VCaP (cell line): ENCODE measurements at regions not wholly inside any gene's neighbourhood (a gene's known extent, or its start where the extent isn't known, plus 50 kb on each side); places are given as distances from the start of the nearest gene placed in this dataset.
"Not testable (repeated sequence)": the region's sequence is repeated elsewhere in the genome, so short reads cannot be mapped to it uniquely, and the experiment has no call there.

Source experiments
- H3K27ac ChIP-seq: fragments of 450-650 bp; 2 replicates; pipeline ENCODE4 v1.5.1; 2017
- TF ChIP-seq, protein P1 (sequence below): fragments of 450-650 bp; conservative IDR thresholded peaks from 2 replicates; pipeline ENCODE4 v1.5.1; 2017; ENCODE audit warnings: mild to moderate bottlenecking, moderate library complexity

DNA sequence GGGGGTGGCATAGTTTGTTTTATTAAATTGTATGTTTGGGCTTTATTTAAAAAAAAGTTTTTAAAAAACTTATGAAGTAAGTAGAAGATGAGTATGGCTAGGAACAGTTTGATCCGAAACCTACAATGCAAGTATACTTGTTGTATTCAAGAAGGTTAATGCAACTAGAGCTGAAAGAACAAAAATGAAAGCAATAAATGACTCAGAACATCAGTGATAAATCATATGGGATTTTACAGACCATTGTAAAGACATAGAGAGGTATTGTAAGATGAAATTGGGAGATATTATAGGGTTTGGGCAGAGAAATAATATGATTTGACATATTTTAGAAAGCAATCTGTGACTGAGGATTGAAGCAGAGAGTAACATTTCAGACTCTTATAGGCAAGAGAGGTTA, 1135.3 kb downstream of the SLITRK5 start:
- TF ChIP-seq, protein P1, sequence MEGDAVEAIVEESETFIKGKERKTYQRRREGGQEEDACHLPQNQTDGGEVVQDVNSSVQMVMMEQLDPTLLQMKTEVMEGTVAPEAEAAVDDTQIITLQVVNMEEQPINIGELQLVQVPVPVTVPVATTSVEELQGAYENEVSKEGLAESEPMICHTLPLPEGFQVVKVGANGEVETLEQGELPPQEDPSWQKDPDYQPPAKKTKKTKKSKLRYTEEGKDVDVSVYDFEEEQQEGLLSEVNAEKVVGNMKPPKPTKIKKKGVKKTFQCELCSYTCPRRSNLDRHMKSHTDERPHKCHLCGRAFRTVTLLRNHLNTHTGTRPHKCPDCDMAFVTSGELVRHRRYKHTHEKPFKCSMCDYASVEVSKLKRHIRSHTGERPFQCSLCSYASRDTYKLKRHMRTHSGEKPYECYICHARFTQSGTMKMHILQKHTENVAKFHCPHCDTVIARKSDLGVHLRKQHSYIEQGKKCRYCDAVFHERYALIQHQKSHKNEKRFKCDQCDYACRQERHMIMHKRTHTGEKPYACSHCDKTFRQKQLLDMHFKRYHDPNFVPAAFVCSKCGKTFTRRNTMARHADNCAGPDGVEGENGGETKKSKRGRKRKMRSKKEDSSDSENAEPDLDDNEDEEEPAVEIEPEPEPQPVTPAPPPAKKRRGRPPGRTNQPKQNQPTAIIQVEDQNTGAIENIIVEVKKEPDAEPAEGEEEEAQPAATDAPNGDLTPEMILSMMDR, result no peak
- H3K27ac ChIP-seq, result no peak overlapping the region

DNA sequence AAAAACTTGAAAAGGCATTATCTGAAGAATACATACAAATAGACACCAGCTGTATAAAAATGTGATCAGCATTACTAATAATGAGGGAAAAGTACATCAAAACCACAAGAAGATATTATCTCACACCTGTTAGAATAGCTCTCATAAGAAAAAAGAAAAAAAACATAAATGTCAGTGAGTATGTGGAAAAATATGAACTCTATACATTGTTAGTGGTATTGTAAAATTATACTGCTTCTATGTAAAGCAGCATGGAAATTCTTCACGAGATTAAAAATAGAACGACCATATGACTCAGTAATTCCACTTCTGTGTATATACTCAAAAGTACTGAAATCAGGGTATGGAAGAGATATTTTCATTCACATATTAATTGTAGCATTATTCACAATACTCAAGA, 1146.4 kb downstream of the SLITRK5 start:
- no peak overlapping the region for H3K27ac ChIP-seq
- TF ChIP-seq, protein P1, result no peak

DNA sequence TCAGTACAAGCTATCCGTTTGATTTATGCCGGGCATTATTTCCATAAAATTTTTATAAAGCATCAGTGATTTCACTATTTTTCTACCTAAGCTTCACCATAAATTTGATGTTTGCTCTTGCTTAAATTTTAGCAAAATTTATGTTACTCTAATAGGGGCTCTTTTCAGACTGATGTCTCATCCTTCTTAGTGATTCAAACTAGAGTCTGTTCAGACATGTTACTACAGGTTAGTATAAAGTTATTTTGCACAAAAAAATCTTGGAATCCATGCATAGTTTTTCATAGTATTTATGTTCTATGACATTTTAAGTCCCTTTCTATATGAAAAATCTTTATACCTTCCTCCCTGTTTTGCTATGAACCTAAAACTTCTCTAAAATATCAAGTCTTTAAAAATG, 1151.9 kb downstream of the SLITRK5 start:
- TF ChIP-seq, protein P1, result no peak
- no peak overlapping the region for H3K27ac ChIP-seq

DNA sequence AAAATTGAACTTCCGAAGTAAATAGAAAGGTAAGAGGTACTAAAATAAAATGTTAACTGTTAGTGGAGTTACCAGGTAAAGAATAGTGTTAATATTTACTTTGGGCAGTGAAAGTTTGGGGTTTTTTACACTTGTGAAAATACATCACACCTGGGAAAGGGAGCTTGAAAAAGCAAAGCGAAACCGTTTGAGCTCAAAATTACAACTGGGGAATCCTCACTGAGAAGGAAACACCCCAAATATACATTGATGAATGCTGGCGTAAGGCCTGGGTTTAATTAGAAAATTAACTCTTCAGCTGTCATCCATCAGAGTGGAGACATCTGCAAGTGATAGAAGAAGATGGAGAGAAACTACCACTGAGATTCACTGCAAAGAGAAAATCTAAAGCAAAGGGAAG, 1153.0 kb downstream of the SLITRK5 start:
- no peak overlapping the region for H3K27ac ChIP-seq
- TF ChIP-seq, protein P1, result no peak

DNA sequence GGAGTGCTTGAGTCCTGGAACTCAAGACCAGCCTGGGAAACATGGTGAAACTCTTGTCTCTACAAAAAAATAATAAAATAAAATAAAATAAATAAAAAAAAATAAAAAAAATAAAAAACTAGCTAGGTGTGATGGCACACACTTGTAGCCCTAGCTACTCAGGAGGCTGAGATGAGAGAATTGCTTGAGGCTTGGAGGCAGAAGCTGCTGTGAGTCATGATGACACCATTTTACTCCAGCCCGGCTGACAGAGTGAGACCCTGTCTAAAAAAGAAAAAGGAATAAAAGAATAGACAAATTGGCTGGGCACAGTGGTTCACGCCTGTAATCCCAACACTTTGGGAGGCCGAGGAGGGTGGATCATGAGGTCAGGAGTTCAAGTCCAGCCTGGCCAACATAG, 1168.9 kb downstream of the SLITRK5 start:
- TF ChIP-seq, protein P1, result no peak
- no peak overlapping the region for H3K27ac ChIP-seq

DNA sequence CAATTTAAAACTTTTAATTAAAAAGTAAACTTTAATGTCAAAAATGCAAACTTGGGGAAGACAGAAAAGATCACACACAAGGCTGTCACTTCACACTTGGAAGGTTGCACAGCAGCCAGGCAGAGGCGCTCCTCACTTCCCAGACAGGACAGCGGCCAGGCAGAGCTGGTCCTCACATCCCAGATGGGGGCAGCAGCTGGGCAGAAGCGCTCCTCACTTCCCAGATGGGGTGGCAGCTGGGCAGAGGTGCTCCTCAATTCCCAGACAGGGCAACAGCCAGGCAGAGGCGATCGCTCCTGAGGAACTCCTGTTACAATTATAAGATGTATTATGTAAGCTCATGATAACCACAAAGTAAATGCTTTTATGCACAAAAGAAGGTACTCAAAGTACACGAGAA, 1181.1 kb downstream of the SLITRK5 start:
- H3K27ac ChIP-seq, result not testable (repeated sequence)

DNA sequence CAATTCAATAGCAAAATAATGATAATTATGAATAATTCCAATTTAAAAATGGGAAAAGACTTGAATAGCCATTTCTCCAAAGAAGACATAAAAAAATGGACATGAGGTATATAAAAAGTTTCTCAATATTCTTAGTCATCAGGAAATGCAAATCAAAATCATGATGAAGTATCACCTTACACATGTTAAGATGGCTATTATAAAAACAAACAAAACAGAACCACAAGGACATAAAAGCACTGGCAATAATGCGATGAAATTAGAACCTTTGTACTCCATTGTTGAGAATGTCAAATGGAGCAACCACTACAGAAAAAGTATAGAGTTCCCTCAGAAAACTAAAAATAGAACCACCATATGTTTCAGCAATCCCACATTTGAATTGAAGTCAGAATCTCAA, 1186.1 kb downstream of the SLITRK5 start:
- TF ChIP-seq, protein P1, result no peak

DNA sequence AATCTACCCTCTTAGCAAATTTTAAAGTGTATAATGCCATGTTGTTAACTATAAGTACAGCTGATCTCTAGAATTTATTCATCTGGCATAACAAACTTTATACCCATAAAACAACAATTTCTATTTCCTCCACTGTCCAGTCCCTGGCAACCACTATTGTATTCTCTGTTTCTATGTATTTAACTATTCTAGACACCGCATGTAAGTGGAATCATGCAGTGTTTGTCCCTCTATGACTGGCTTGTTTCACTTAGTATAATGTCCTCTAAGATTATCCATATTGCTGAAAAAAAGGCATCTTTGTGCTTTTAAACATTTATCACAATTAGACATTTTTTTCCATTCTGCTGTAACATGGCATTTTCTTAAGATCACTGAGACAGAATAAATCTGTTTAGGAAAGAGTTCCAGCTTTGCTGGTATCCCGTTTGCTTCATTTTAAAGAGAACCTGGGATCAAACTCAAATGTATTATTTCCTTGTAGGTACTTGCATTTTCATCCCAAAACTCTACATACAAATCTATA, 1191.0 kb downstream of the SLITRK5 start:
- no peak overlapping the region for H3K27ac ChIP-seq
- TF ChIP-seq, protein P1, result no peak

More for the DNA sequence above, 1186.1 kb downstream of the SLITRK5 start:
- no peak overlapping the region for H3K27ac ChIP-seq
